Astrocyte (in vitro differentiated cells and primary cell): ENCODE measurements at regions not wholly inside any gene's neighbourhood (a gene's known extent, or its start where the extent isn't known, plus 50 kb on each side); places are given as distances from the start of the nearest gene placed in this dataset.

Experiments
- EZH2 ChIP-seq: IDR thresholded peaks from 2 replicates; pipeline ENCODE4 v1.6.1; 2012; ENCODE audit warnings: mild to moderate bottlenecking, low read length, inconsistent platforms; ENCODE audit not compliant: insufficient read depth
- TF ChIP-seq, protein P1 (sequence below): IDR thresholded peaks from 2 replicates; pipeline ENCODE4 v1.5.1; 2011; ENCODE audit warnings: low read depth, mild to moderate bottlenecking, inconsistent platforms, low read length, moderate library complexity; ENCODE audit not compliant: insufficient read depth

GRCh38 chr17:73834684-73835343, 190.6 kb upstream of the SDK2 start:
- TF ChIP-seq, protein P1, sequence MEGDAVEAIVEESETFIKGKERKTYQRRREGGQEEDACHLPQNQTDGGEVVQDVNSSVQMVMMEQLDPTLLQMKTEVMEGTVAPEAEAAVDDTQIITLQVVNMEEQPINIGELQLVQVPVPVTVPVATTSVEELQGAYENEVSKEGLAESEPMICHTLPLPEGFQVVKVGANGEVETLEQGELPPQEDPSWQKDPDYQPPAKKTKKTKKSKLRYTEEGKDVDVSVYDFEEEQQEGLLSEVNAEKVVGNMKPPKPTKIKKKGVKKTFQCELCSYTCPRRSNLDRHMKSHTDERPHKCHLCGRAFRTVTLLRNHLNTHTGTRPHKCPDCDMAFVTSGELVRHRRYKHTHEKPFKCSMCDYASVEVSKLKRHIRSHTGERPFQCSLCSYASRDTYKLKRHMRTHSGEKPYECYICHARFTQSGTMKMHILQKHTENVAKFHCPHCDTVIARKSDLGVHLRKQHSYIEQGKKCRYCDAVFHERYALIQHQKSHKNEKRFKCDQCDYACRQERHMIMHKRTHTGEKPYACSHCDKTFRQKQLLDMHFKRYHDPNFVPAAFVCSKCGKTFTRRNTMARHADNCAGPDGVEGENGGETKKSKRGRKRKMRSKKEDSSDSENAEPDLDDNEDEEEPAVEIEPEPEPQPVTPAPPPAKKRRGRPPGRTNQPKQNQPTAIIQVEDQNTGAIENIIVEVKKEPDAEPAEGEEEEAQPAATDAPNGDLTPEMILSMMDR: no peak
- no peak for TF ChIP-seq EZH2
